HUES48 (cell line): ENCODE measurements at regions not wholly inside any gene's neighbourhood (a gene's known extent, or its start where the extent isn't known, plus 50 kb on each side); places are given as distances from the start of the nearest gene placed in this dataset.

ENCODE experiments used
- H3K27ac ChIP-seq: one replicate; pipeline ENCODE4 v1.7.0; 2013; ENCODE audit warnings: low read depth, low read length, inconsistent platforms
- H3K27me3 ChIP-seq: 2 replicates; pipeline ENCODE4 v1.6.1; 2013; ENCODE audit warnings: mild to moderate bottlenecking, low read length; ENCODE audit not compliant: control insufficient read depth, insufficient read depth
- H3K36me3 ChIP-seq: 2 replicates; pipeline ENCODE4 v1.6.1; 2013; ENCODE audit warnings: low read length; ENCODE audit not compliant: control insufficient read depth, insufficient read depth
- H3K4me1 ChIP-seq: 2 replicates; pipeline ENCODE4 v1.6.1; 2013; ENCODE audit warnings: mild to moderate bottlenecking, low read length; ENCODE audit not compliant: control insufficient read depth, insufficient read depth
- H3K4me3 ChIP-seq: 2 replicates; pipeline ENCODE4 v1.5.1; 2013; ENCODE audit warnings: mild to moderate bottlenecking, low read depth, low read length
- H3K9ac ChIP-seq: 2 replicates; pipeline ENCODE4 v1.6.1; 2013; ENCODE audit warnings: mild to moderate bottlenecking, low read depth, low read length, moderate library complexity
- H3K9me3 ChIP-seq: 2 replicates; pipeline ENCODE4 v1.6.1; 2013; ENCODE audit warnings: low read length; ENCODE audit not compliant: control insufficient read depth, insufficient read depth

DNA sequence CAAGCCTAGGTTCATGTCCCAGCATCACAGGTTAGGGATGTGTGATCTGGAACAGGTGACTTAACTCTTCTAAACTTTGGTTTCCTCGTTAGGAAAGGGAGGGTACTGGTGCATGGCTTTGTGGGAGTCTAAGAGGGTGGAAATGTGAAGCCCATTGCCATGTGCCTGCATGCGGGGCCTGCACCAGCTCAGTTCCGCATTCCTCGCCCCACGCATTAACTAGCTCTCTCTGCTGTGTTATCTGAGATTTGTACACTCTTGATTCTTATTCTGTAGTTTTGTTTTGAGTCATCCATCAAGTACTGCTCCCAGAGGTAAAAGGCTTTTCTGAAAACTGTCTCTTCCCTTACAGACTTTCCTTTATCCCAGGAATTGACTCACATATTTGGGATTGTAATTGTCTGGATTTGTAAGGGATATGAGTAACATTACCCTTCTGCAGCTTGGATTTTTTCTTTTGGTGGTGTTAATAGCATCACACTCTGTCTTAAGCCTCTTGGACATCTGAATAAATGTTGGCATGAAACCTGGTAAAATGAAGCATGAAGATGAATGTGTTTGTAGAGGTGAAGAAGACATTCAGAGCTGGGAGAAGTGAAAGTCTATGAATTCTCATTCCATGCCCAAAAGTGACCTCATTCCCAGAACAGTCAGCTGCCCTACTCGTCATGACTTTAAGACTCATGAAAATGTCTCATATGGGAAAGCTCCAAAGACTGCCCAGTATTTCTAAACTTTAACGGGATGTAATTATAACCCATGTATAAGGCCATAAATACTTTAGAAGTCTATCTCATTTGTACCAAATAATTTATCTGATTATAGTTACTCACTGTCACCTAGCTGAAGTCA is 357.3 kb downstream of the FOXA2 start:
- Histone ChIP-seq H3K27ac (no peak overlapping the region), H3K27me3 (no peaks in the 10 kb centered on the region), H3K9ac (no peak overlapping the region), H3K36me3 (no peaks in the 10 kb centered on the region), H3K4me1 (peaks cover 23% of the 10 kb centered on the region), H3K9me3 (no peaks in the 10 kb centered on the region), H3K4me3 (no peak overlapping the region)

DNA sequence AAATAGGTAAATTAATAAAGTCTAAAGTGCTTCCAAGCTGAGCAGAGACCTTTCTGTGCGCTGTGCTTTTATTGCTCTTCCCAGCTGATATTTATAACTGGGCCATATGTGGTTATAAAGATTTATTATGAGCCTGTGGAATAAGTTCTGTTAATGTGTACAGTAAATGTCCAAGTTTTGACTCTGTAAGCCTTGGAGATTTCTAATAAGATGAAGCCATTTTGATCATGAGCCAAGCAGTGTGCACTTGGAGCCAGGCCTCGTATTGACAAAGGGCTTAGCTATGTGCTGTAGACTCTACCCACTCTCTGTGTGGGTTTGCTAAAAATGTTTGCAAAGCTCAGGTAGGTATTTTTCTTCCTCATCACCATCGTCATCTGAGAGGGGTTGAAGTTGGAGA is 361.1 kb downstream of the FOXA2 start:
- no peak overlapping the region for H3K9ac ChIP-seq
- H3K4me1 ChIP-seq: peaks cover 22% of the 10 kb centered on the region
- no peaks in the 10 kb centered on the region; the same call in 1 of the 2 replicates for H3K27me3 ChIP-seq
- H3K4me3 ChIP-seq: no peak overlapping the region
- H3K36me3 ChIP-seq: no peaks in the 10 kb centered on the region
- H3K9me3 ChIP-seq: no peaks in the 10 kb centered on the region
- H3K27ac ChIP-seq: no peak overlapping the region

DNA sequence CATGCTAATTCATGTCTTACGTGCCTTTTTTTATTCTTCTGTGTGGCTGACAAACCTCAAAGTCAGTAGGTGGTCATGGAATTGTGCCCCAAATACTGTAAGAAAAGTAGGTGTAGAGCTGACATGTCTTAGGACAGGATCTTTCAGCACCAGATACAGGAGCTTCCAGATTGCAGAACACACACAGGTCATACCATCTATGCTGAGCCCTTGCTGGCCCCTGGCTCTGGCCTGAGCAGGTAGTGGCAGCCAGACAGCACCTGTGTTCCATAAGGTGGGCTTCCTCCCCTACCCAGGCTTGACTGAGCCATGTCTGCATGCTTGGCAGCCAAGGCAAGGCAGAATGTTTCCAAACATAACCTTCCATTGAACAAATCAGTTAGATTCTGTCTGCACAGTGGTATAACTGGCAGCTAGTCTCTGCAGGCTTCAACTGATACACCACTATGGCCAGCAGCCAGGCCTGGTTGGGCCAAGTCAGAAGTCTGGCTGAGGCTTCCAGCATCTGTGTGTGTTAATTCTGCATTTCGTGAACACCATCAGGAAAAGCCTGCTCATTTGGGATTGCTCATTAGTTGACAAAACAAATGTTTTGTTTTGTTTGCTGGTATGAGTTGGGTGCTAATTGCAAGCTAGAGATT is 366.5 kb downstream of the FOXA2 start:
- H3K27me3 ChIP-seq: no peaks in the 10 kb centered on the region; the same call in 1 of the 2 replicates
- H3K4me1 ChIP-seq: peaks cover 33% of the 10 kb centered on the region
- H3K9me3 ChIP-seq: no peaks in the 10 kb centered on the region
- no peak overlapping the region for H3K4me3 ChIP-seq
- H3K9ac ChIP-seq: no peak overlapping the region
- no peak overlapping the region for H3K27ac ChIP-seq
- no peaks in the 10 kb centered on the region for H3K36me3 ChIP-seq

DNA sequence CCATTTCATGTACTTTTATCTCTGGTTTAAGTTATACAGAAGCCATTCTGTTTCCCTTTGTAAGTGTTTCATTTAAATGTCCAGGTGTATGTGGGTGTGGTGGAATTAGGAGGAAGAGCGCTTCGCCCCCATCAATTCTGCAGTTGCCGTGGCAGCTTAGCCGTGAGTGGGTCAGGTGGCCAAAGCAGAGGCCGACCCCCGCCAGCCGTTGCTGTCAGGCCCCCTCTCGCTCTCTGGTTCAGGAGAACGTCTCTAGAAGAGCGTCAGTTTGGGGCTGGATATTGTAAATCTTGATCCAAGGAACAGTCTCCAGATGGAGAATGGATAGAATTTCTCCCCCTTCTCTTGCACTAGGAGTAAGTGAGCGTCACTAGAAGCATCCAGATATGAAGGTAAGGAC is 367.4 kb downstream of the FOXA2 start:
- Histone ChIP-seq H3K9ac (no peak overlapping the region), H3K27ac (no peak overlapping the region), H3K4me3 (no peak overlapping the region), H3K9me3 (no peaks in the 10 kb centered on the region), H3K36me3 (no peaks in the 10 kb centered on the region), H3K27me3 (no peaks in the 10 kb centered on the region; the same call in 1 of the 2 replicates), H3K4me1 (peaks cover 25% of the 10 kb centered on the region)

DNA sequence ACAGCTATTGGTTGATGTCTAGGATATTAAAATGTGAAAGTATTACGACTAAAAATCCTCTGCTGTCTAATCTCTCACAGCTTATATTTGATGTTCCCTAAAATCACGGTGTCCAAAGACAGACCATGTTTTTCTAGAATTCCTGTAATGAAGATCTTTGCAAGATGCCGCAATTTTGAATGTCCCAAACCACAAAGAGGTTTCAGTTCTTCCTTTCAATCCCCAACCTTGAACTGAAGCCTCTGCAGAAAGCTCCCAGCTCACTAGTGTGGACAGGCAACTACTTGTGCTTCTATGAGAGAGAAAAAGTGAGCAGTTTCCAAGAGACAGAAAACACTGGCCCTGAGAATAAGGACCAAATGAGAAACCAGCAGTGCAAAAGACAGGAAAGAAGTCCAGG is 370.1 kb downstream of the FOXA2 start:
- Histone ChIP-seq H3K9me3 (no peaks in the 10 kb centered on the region), H3K27me3 (no peaks in the 10 kb centered on the region), H3K9ac (no peak overlapping the region), H3K4me1 (peaks cover 14% of the 10 kb centered on the region), H3K27ac (no peak overlapping the region), H3K4me3 (no peak overlapping the region), H3K36me3 (no peaks in the 10 kb centered on the region)

DNA sequence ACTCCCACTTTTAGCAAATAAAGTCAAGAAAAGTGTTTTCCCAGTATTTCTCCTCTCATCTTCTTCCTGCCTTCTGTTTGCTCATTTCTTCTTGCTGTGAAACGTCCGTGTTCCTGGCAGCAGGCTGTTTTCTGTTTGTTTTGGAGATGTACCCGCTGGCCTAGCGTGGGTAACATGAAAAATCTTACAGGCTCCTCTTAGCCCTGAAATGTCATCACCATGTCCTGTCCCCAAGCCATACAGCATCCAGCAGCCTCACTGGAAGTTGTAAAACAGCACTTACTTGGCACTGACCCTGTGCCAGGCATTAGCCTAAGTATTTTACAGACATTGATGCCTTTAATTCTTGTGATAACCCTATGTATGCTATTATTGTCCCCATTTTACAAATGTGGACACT is 371.1 kb downstream of the FOXA2 start:
- peaks cover 14% of the 10 kb centered on the region for H3K4me1 ChIP-seq
- no peak overlapping the region for H3K4me3 ChIP-seq
- no peaks in the 10 kb centered on the region for H3K36me3 ChIP-seq
- no peak overlapping the region for H3K27ac ChIP-seq
- no peaks in the 10 kb centered on the region for H3K27me3 ChIP-seq
- no peak overlapping the region for H3K9ac ChIP-seq
- no peaks in the 10 kb centered on the region for H3K9me3 ChIP-seq

DNA sequence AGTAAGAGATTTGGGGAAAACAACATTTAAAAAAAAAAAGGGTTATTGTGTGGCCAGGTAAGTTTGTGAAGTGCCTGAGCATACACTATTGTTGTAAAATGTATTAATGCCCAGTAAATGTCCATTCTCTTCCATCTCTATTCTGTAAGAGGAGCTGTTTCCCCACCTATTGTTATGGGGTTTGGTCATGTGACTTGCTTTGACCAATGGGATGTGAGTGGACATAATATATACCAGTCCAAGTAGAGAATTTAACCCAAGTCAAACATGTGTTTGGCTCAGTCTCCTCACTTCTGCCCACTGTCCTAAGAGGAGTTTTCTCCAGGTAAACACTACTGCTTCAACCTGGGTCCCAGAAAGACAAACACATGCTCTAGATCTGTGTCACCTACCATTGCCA is 377.1 kb downstream of the FOXA2 start:
- no peaks in the 10 kb centered on the region for H3K27me3 ChIP-seq
- H3K9ac ChIP-seq: no peak overlapping the region
- H3K9me3 ChIP-seq: no peaks in the 10 kb centered on the region
- H3K36me3 ChIP-seq: no peaks in the 10 kb centered on the region
- no peak overlapping the region for H3K27ac ChIP-seq
- no peak overlapping the region for H3K4me3 ChIP-seq
- no peaks in the 10 kb centered on the region for H3K4me1 ChIP-seq

DNA sequence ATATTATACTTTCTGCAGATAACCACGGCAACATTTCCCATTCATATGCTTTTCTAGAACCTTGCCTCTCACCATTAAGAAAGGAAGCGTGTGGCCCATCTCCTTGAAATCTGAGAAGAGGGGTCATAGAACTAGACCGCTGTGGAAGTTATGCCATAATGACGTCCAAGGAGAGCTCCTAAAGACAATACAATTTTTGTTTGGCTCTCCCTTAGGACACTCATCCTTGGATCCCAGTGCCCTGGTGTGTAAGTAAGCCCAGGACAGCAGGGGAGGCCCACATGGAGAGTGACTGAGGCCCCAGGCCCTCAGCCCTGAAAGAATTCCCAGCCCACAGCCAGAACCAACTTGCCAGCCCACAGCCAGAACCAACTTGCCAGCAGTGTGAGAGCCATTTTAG is 379.6 kb downstream of the FOXA2 start:
- H3K27me3 ChIP-seq: no peaks in the 10 kb centered on the region
- no peaks in the 10 kb centered on the region for H3K4me1 ChIP-seq
- H3K27ac ChIP-seq: no peak overlapping the region
- H3K36me3 ChIP-seq: no peaks in the 10 kb centered on the region
- H3K4me3 ChIP-seq: no peak overlapping the region
- no peak overlapping the region for H3K9ac ChIP-seq
- no peaks in the 10 kb centered on the region for H3K9me3 ChIP-seq

DNA sequence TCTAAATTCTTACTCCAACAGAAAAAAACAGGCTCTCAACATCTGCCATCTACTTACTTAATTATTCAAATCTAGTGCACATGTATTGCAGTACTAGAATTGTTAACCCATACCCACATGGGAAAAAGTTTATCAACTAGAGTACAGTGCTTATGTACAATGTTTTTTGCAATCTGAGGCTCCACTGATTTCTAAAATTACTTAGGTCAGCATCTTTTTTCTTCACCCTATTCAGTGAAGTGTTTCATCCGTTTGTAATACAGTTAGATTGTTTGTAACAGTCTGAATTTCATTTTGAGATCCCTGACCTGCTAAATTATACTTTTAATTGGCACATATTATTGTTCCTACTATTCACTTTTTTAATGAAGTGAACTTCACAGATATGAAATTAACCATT is 402.2 kb downstream of the FOXA2 start:
- no peaks in the 10 kb centered on the region for H3K9me3 ChIP-seq
- no peak overlapping the region for H3K27ac ChIP-seq
- H3K4me3 ChIP-seq: no peak overlapping the region
- no peaks in the 10 kb centered on the region for H3K36me3 ChIP-seq
- H3K4me1 ChIP-seq: no peaks in the 10 kb centered on the region
- H3K27me3 ChIP-seq: no peaks in the 10 kb centered on the region
- no peak overlapping the region for H3K9ac ChIP-seq

DNA sequence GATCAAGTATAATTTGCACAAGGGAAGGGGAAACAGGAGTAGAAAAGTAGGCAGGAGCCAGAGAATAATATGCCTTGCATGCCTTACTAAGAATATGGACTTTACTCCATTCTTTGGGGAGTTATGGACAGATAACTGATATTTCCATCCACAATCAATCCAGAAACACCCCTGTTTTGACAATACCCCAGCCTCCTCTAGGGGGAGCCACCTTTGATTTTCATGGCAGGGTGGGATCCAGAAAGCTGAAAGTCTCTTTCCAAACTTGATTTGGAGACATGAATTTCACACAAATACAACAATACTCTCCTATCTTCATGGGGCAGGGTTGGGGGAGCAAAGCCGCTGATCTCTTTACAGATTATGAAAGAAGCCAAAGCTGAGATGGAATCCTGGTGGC is 404.1 kb downstream of the FOXA2 start:
- Histone ChIP-seq H3K27me3 (no peaks in the 10 kb centered on the region), H3K36me3 (no peaks in the 10 kb centered on the region), H3K4me1 (no peaks in the 10 kb centered on the region), H3K4me3 (no peak overlapping the region), H3K27ac (no peak overlapping the region), H3K9ac (no peak overlapping the region), H3K9me3 (no peaks in the 10 kb centered on the region)

DNA sequence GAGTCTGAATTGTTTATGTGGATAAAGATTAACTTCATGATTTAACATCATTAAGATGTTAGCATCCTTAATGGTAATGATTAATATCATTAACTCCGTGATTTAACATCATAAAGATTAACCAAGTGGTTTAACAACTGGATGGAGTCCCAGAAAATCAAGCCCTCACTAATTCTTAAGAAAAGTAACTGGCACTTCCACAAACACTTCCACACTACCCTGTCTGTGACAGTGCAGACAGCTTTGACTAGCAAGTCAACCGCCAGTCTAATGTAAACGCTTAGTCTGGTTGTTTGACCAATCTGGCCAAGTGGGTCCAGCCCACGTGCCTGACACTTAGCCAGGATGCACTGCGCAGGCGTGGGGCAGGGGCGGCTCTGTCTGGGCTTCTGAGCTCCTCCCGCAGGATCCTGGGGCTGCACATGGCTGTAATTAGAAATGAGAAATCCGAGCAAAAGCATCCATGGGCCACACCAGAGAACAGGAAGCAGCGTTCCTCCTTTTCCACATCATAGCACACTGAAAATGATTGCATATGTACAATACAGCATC is 424.2 kb downstream of the FOXA2 start:
- no peak overlapping the region for H3K9ac ChIP-seq
- no peaks in the 10 kb centered on the region for H3K4me1 ChIP-seq
- H3K4me3 ChIP-seq: no peak overlapping the region
- H3K27me3 ChIP-seq: no peaks in the 10 kb centered on the region
- no peak overlapping the region for H3K27ac ChIP-seq
- no peaks in the 10 kb centered on the region for H3K36me3 ChIP-seq
- no peaks in the 10 kb centered on the region for H3K9me3 ChIP-seq
